H9 (cell line): ENCODE measurements at regions not wholly inside any gene's neighbourhood (a gene's known extent, or its start where the extent isn't known, plus 50 kb on each side); places are given as distances from the start of the nearest gene placed in this dataset.

Source experiments
- DNase-seq: peaks from one replicate; pipeline ENCODE4 v3.0.0-alpha.2; 2017
- H2AFZ ChIP-seq: one replicate; pipeline ENCODE4 v1.6.1; 2013; ENCODE audit warnings: mild to moderate bottlenecking, low read length, control low read depth, moderate library complexity
- H2AK5ac ChIP-seq: 2 replicates; pipeline ENCODE4 v1.6.1; 2013; ENCODE audit warnings: low read length, control low read depth, mixed read lengths; ENCODE audit not compliant: insufficient read length
- H2BK120ac ChIP-seq: one replicate; pipeline ENCODE4 v1.6.1; 2013; ENCODE audit warnings: low read depth, mild to moderate bottlenecking, low read length, control low read depth, inconsistent platforms; ENCODE audit not compliant: poor library complexity, severe bottlenecking
- H2BK12ac ChIP-seq: 2 replicates; pipeline ENCODE4 v1.6.1; 2013; ENCODE audit warnings: low read length, control low read depth, mixed read lengths, low read depth; ENCODE audit not compliant: insufficient read length
- H2BK15ac ChIP-seq: 2 replicates; pipeline ENCODE4 v1.6.1; 2013; ENCODE audit warnings: low read depth, low read length, control low read depth
- H2BK20ac ChIP-seq: one replicate; pipeline ENCODE4 v1.6.1; 2013; ENCODE audit warnings: low read depth, mild to moderate bottlenecking, low read length, control low read depth, inconsistent platforms; ENCODE audit not compliant: poor library complexity, severe bottlenecking
- H2BK5ac ChIP-seq: 2 replicates; pipeline ENCODE4 v1.6.1; 2013; ENCODE audit warnings: low read length, control low read depth, mixed read lengths; ENCODE audit not compliant: insufficient read length
- H3K14ac ChIP-seq: 2 replicates; pipeline ENCODE4 v1.6.1; 2013; ENCODE audit warnings: low read length, control low read depth; ENCODE audit not compliant: insufficient read depth
- H3K18ac ChIP-seq: 2 replicates; pipeline ENCODE4 v1.6.1; 2013; ENCODE audit warnings: low read depth, mild to moderate bottlenecking, mixed read lengths, low read length, control low read depth; ENCODE audit not compliant: insufficient read length
- H3K23ac ChIP-seq: 2 replicates; pipeline ENCODE4 v1.6.1; 2013; ENCODE audit warnings: low read length, control low read depth, mixed read lengths, low read depth; ENCODE audit not compliant: insufficient read length
- H3K23me2 ChIP-seq: 2 replicates; pipeline ENCODE4 v1.6.1; 2013; ENCODE audit warnings: low read depth, mild to moderate bottlenecking, mixed read lengths, low read length, control low read depth; ENCODE audit not compliant: insufficient read length, poor library complexity, severe bottlenecking
- H3K27ac ChIP-seq: 2 replicates; pipeline ENCODE4 v1.5.1; 2013; ENCODE audit warnings: low read length, control low read depth, mixed read lengths, low read depth; ENCODE audit not compliant: insufficient read length
- H3K27me3 ChIP-seq: 2 replicates; pipeline ENCODE4 v1.6.1; 2013; ENCODE audit warnings: low read length, control low read depth, inconsistent platforms; ENCODE audit not compliant: insufficient read depth
- H3K4ac ChIP-seq: 2 replicates; pipeline ENCODE4 v1.6.1; 2013; ENCODE audit warnings: low read depth, mild to moderate bottlenecking, control low read depth, inconsistent platforms, low read length, moderate library complexity
- H3K4me1 ChIP-seq: 2 replicates; pipeline ENCODE4 v1.6.1; 2013; ENCODE audit warnings: low read length, control low read depth, inconsistent platforms; ENCODE audit not compliant: insufficient read depth
- H3K4me2 ChIP-seq: 2 replicates; pipeline ENCODE4 v1.6.1; 2013; ENCODE audit warnings: low read length, control low read depth, mixed read lengths; ENCODE audit not compliant: insufficient read length, insufficient read depth
- H3K56ac ChIP-seq: 2 replicates; pipeline ENCODE4 v1.6.1; 2013; ENCODE audit warnings: low read depth, mild to moderate bottlenecking, mixed read lengths, low read length, control low read depth; ENCODE audit not compliant: insufficient read length
- H3K79me1 ChIP-seq: 2 replicates; pipeline ENCODE4 v1.6.1; 2013; ENCODE audit warnings: low read depth, mild to moderate bottlenecking, moderate library complexity, low read length, control low read depth, inconsistent platforms; ENCODE audit not compliant: insufficient read depth, poor library complexity, severe bottlenecking
- H3K79me2 ChIP-seq: 2 replicates; pipeline ENCODE4 v1.6.1; 2013; ENCODE audit warnings: low read length, control low read depth, inconsistent platforms; ENCODE audit not compliant: insufficient read depth
- H3K9ac ChIP-seq: 2 replicates; pipeline ENCODE4 v1.6.1; 2013; ENCODE audit warnings: low read length, control low read depth, mixed read lengths; ENCODE audit not compliant: insufficient read length; ENCODE audit errors: extremely low read depth
- H3K9me3 ChIP-seq: one replicate; pipeline ENCODE4 v1.6.1; 2013; ENCODE audit warnings: low read depth, low read length, inconsistent platforms; ENCODE audit not compliant: control insufficient read depth
- H3T11ph ChIP-seq: one replicate; pipeline ENCODE4 v1.6.1; 2013; ENCODE audit warnings: mild to moderate bottlenecking, low read length, control low read depth, inconsistent platforms
- H4K20me1 ChIP-seq: one replicate; pipeline ENCODE4 v1.6.1; 2013; ENCODE audit not compliant: control insufficient read depth, insufficient read length, insufficient read depth
- H4K5ac ChIP-seq: 2 replicates; pipeline ENCODE4 v1.6.1; 2013; ENCODE audit warnings: low read depth, mild to moderate bottlenecking, mixed read lengths, low read length, control low read depth; ENCODE audit not compliant: insufficient read length
- H4K8ac ChIP-seq: replicated peaks from 2 replicates; pipeline ENCODE4 v1.6.1; 2013; ENCODE audit warnings: low read length, control low read depth, mixed read lengths, low read depth; ENCODE audit not compliant: insufficient read length
- H4K91ac ChIP-seq: 2 replicates; pipeline ENCODE4 v1.6.1; 2013; ENCODE audit warnings: low read depth, mild to moderate bottlenecking, moderate library complexity, mixed read lengths, low read length, control low read depth; ENCODE audit not compliant: insufficient read length
- H3K27ac Mint-ChIP-seq, 3 experiments: 2 replicates in 2 of 3; 3 replicates in 1 of 3; pipeline ENCODE4 v1.8.0; 2020 to 2021; ENCODE audit warnings: mixed read lengths in 3 of 3, mild to moderate bottlenecking in 1 of 3, moderate library complexity in 1 of 3
- H3K27me3 Mint-ChIP-seq: 2 replicates; pipeline ENCODE4 v1.8.0; 2021; ENCODE audit warnings: low read depth, mild to moderate bottlenecking, moderate library complexity, mixed read lengths
- H3K36me3 Mint-ChIP-seq, 3 experiments: 2 replicates in 2 of 3; 3 replicates in 1 of 3; pipeline ENCODE4 v1.8.0; 2020 to 2021; ENCODE audit warnings: low read depth in 3 of 3, mixed read lengths in 3 of 3; ENCODE audit not compliant: insufficient read depth in 1 of 3
- H3K4me1 Mint-ChIP-seq, 2 experiments: 2 replicates each; pipeline ENCODE4 v1.8.0; 2020; ENCODE audit warnings: mixed read lengths in 2 of 2
- H3K4me3 Mint-ChIP-seq, 2 experiments: 2 replicates in 1 of 2; 3 replicates in 1 of 2; pipeline ENCODE4 v1.8.0; 2020 to 2021; ENCODE audit warnings: mild to moderate bottlenecking in 2 of 2, mixed read lengths in 2 of 2, moderate library complexity in 1 of 2
- H3K9me3 Mint-ChIP-seq, 2 experiments: 2 replicates in 1 of 2; 3 replicates in 1 of 2; pipeline ENCODE4 v1.8.0; 2020; ENCODE audit warnings: mild to moderate bottlenecking in 2 of 2, mixed read lengths in 2 of 2, moderate library complexity in 1 of 2
- TF ChIP-seq, protein P1 (sequence below): fragments of 200-600 bp; sonication (generic); conservative IDR thresholded peaks from 3 replicates; pipeline ENCODE4 v1.8.0; 2021; ENCODE audit warnings: antibody characterized with exemption, mild to moderate bottlenecking

DNA sequence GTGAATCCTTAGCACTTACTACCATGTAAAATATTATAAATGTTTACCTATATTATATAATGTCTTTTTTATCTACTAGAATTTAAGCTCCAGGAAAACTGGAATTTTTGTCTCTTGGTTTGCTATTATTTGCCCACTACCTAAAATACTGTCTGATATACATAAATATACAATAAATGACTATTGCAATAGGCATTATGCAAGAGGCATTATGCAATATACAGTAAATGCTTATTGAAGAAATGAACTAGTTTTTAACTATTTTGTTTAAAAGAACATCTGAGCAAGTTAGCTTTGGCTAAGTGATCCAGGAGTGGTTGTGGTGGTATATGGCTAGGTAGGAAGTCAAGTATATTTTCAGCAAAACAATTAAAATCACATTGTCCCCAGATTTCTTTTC is 640.2 kb upstream of the PKN2 start:
- peaks cover 0 to 11% (median 5%) of the 10 kb centered on the region in 3 experiments; a peak in 5 of 7 replicates for H3K36me3 Mint-ChIP-seq
- no peaks in the 10 kb centered on the region for H3K4me1 Mint-ChIP-seq
- H3K9ac ChIP-seq, result no peak overlapping the region
- no peak overlapping the region for H2BK20ac ChIP-seq
- H3K9me3 Mint-ChIP-seq, result peaks cover 13 to 19% of the 10 kb centered on the region in 2 experiments
- H2AFZ ChIP-seq, result no peak overlapping the region
- no peaks in the 10 kb centered on the region for H3K79me1 ChIP-seq
- H3K27ac ChIP-seq, result no peak overlapping the region
- no peak overlapping the region for H3K56ac ChIP-seq
- no peaks in the 10 kb centered on the region for H3K4me1 ChIP-seq
- H4K5ac ChIP-seq, result no peak overlapping the region
- no peaks in the 10 kb centered on the region for H3K79me2 ChIP-seq
- H2BK5ac ChIP-seq, result no peak overlapping the region
- H3K4me2 ChIP-seq, result no peak overlapping the region
- no peaks in the 10 kb centered on the region for H3K27me3 Mint-ChIP-seq
- H2BK120ac ChIP-seq, result no peak overlapping the region
- no peak overlapping the region for H3K27ac Mint-ChIP-seq
- H3K14ac ChIP-seq, result no peak overlapping the region
- H2BK15ac ChIP-seq, result no peak overlapping the region
- TF ChIP-seq, protein P1, sequence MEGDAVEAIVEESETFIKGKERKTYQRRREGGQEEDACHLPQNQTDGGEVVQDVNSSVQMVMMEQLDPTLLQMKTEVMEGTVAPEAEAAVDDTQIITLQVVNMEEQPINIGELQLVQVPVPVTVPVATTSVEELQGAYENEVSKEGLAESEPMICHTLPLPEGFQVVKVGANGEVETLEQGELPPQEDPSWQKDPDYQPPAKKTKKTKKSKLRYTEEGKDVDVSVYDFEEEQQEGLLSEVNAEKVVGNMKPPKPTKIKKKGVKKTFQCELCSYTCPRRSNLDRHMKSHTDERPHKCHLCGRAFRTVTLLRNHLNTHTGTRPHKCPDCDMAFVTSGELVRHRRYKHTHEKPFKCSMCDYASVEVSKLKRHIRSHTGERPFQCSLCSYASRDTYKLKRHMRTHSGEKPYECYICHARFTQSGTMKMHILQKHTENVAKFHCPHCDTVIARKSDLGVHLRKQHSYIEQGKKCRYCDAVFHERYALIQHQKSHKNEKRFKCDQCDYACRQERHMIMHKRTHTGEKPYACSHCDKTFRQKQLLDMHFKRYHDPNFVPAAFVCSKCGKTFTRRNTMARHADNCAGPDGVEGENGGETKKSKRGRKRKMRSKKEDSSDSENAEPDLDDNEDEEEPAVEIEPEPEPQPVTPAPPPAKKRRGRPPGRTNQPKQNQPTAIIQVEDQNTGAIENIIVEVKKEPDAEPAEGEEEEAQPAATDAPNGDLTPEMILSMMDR, result no peak
- DNase-seq, result no peak
- H4K20me1 ChIP-seq, result no peaks in the 10 kb centered on the region
- H3K18ac ChIP-seq, result no peak overlapping the region
- no peaks in the 10 kb centered on the region for H3K9me3 ChIP-seq
- H3K23me2 ChIP-seq, result no peaks in the 10 kb centered on the region
- no peak overlapping the region for H2BK12ac ChIP-seq
- H3K4ac ChIP-seq, result no peak overlapping the region
- no peak overlapping the region for H3K4me3 Mint-ChIP-seq
- H3K23ac ChIP-seq, result no peak overlapping the region
- no peak overlapping the region for H4K8ac ChIP-seq
- no peak overlapping the region for H4K91ac ChIP-seq
- no peak overlapping the region for H3T11ph ChIP-seq
- no peak overlapping the region for H2AK5ac ChIP-seq
- H3K27me3 ChIP-seq, result no peaks in the 10 kb centered on the region
